Adrenal gland (tissue), 5 donors: ENCODE measurements at regions not wholly inside any gene's neighbourhood (a gene's known extent, or its start where the extent isn't known, plus 50 kb on each side); places are given as distances from the start of the nearest gene placed in this dataset.

Experiments
- CTCF ChIP-seq, 6 experiments: fragments of 450-650 bp in 4 of 6; fragments of 200-600 bp in 2 of 6; sonication (generic) in 1 of 6; IDR thresholded peaks; 1 replicate in 5 of 6; 2 replicates in 1 of 6; pipeline versions ENCODE4 v1.5.1 to v1.8.0; 2016 to 2021; ENCODE audit warnings: antibody characterized with exemption in 6 of 6, mild to moderate bottlenecking in 2 of 6, moderate library complexity in 1 of 6
- POLR2A ChIP-seq, 2 donors: fragments of 450-650 bp; IDR thresholded peaks; one replicate each; pipeline ENCODE4 v1.6.1; 2017; ENCODE audit warnings: antibody characterized with exemption in 2 of 2, mild to moderate bottlenecking in 2 of 2, moderate library complexity in 1 of 2
- donor health status: DM: no; HTN: no; CAD: no.

DNA sequence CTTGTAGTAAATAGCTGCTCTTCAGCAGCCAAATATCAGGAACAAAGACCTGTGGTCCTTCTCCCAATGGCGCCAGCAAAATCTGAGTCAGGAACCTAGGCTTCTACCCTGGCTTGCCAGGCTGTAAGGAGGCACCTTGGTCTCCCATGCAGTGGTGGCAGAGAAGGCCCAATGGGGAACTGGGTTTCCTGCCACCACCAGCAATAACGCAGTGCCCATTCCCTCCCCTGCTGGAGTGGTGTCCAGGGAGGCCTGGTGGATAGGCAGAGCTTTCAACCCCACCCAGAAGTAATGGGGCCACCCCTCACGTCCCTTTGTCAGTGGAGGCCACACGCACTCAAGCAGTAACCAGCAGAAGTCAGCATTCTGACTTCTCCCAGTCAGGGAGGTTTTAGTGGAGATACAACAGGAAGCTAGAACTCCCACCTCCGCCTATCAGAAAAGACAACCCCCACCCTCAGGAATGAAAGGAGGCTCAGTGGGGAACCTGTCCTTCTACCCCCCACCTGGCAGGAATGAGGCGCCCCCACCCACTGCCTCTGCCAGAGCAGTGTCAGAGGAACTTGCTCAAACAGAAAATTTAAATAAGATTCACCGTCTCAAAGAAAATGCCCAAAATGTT, 132.4 kb downstream of the COPS8 start:
- TF ChIP-seq CTCF (IDR thresholded peaks at IDR 0.05): no peak
- TF ChIP-seq POLR2A (IDR thresholded peaks at IDR 0.05): no peak
